ENCODE measurements at regions not wholly inside any gene's neighbourhood (a gene's known extent, or its start where the extent isn't known, plus 50 kb on each side); places are given as distances from the start of the nearest gene placed in this dataset.

- ChIA-PET POLR2A (no interaction called here), CTCF (ENCODE audit: unreplicated experiment) (no interaction called here)
- Histone ChIP-seq H3K4me3 (ENCODE audit: low read depth, low read length, poor library complexity, severe bottlenecking) (no peak overlapping the region), H3K9me2 (ENCODE audit: insufficient read depth, low read length) (no peaks in the 10 kb centered on the region), H3K27ac (ENCODE audit: low read depth, low read length, poor library complexity, severe bottlenecking) (no peak overlapping the region), H2AFZ (ENCODE audit: low read length) (no peak overlapping the region), H3K4me1 (ENCODE audit: insufficient read depth, low read length, poor library complexity, severe bottlenecking) (no peaks in the 10 kb centered on the region), H3K4me2 (ENCODE audit: low read length) (no peak overlapping the region), H3K9me3 (ENCODE audit: low read length) (no peaks in the 10 kb centered on the region), H3K36me3 (ENCODE audit: insufficient read depth, low read length) (no peaks in the 10 kb centered on the region), H4K20me1 (ENCODE audit: insufficient read depth, low read length) (no peaks in the 10 kb centered on the region), H3K79me2 (ENCODE audit: insufficient read depth, low read depth, low read length) (no peaks in the 10 kb centered on the region)
- intact Hi-C loops (cut with micrococcal nuclease; ENCODE audit: unreplicated experiment) = no loop called here
- no TSS peak for BruUV-seq (replicated peaks)
- TF ChIP-seq CTCF (conservative IDR thresholded peaks at IDR 0.05; ENCODE audit: low read length) (no peak), EZH2phosphoT487 (IDR thresholded peaks at IDR 0.05; ENCODE audit: borderline replicate concordance, low read depth, low read length) (no peak)
- no peak for DNase-seq (ENCODE audit: low spot score)
These were observed 599.6 kb upstream of the ADAMTS16 start for GRCh38 chr5:4540375-4541173.

GRCh38 chr5:4541334-4541733 is 598.8 kb upstream of the ADAMTS16 start:
- no peaks in the 10 kb centered on the region for H3K9me3 ChIP-seq (ENCODE audit: low read length)
- BruUV-seq (replicated peaks) = no TSS peak
- no peaks in the 10 kb centered on the region for H3K9me2 ChIP-seq (ENCODE audit: insufficient read depth, low read length)
- intact Hi-C loops (cut with micrococcal nuclease; ENCODE audit: unreplicated experiment) = no loop called here
- H3K4me3 ChIP-seq (ENCODE audit: low read depth, low read length, poor library complexity, severe bottlenecking) = no peak overlapping the region
- H3K36me3 ChIP-seq (ENCODE audit: insufficient read depth, low read length) = no peaks in the 10 kb centered on the region
- no peaks in the 10 kb centered on the region for H3K79me2 ChIP-seq (ENCODE audit: insufficient read depth, low read depth, low read length)
- CTCF ChIA-PET (ENCODE audit: unreplicated experiment) = no interaction called here
- H3K4me2 ChIP-seq (ENCODE audit: low read length) = no peak overlapping the region
- no peaks in the 10 kb centered on the region for H3K4me1 ChIP-seq (ENCODE audit: insufficient read depth, low read length, poor library complexity, severe bottlenecking)
- POLR2A ChIA-PET = no interaction called here
- H4K20me1 ChIP-seq (ENCODE audit: insufficient read depth, low read length) = no peaks in the 10 kb centered on the region
- TF ChIP-seq CTCF (conservative IDR thresholded peaks at IDR 0.05; ENCODE audit: low read length) (no peak), EZH2phosphoT487 (IDR thresholded peaks at IDR 0.05; ENCODE audit: borderline replicate concordance, low read depth, low read length) (no peak)
- DNase-seq (ENCODE audit: low spot score) = no peak
- H3K27ac ChIP-seq (ENCODE audit: low read depth, low read length, poor library complexity, severe bottlenecking) = no peak overlapping the region
- no peak overlapping the region for H2AFZ ChIP-seq (ENCODE audit: low read length)

- Histone ChIP-seq H3K9me3 (ENCODE audit: low read length) (no peaks in the 10 kb centered on the region), H3K79me2 (ENCODE audit: insufficient read depth, low read depth, low read length) (no peaks in the 10 kb centered on the region), H3K36me3 (ENCODE audit: insufficient read depth, low read length) (no peaks in the 10 kb centered on the region), H3K9me2 (ENCODE audit: insufficient read depth, low read length) (no peaks in the 10 kb centered on the region), H3K4me2 (ENCODE audit: low read length) (no peak overlapping the region), H3K4me1 (ENCODE audit: insufficient read depth, low read length, poor library complexity, severe bottlenecking) (no peaks in the 10 kb centered on the region), H3K4me3 (ENCODE audit: low read depth, low read length, poor library complexity, severe bottlenecking) (no peak overlapping the region), H2AFZ (ENCODE audit: low read length) (no peak overlapping the region), H4K20me1 (ENCODE audit: insufficient read depth, low read length) (no peaks in the 10 kb centered on the region), H3K27ac (ENCODE audit: low read depth, low read length, poor library complexity, severe bottlenecking) (no peak overlapping the region)
- intact Hi-C loops (cut with micrococcal nuclease; ENCODE audit: unreplicated experiment) = no loop called here
- TF ChIP-seq EZH2phosphoT487 (IDR thresholded peaks at IDR 0.05; ENCODE audit: borderline replicate concordance, low read depth, low read length) (no peak), CTCF (conservative IDR thresholded peaks at IDR 0.05; ENCODE audit: low read length) (no peak)
- no peak for DNase-seq (ENCODE audit: low spot score)
- no TSS peak for BruUV-seq (replicated peaks)
- POLR2A ChIA-PET = no interaction called here
- CTCF ChIA-PET (ENCODE audit: unreplicated experiment) = no interaction called here
These were observed 597.9 kb upstream of the ADAMTS16 start for GRCh38 chr5:4542145-4542778.

All from OCI-LY7 (cell line).